NCI-H1417 treated with DMSO at 0.1 percent for 48 hours (cell line): ENCODE measurements at regions not wholly inside any gene's neighbourhood (a gene's known extent, or its start where the extent isn't known, plus 50 kb on each side); places are given as distances from the start of the nearest gene placed in this dataset.
"Not testable (repeated sequence)": the region's sequence is repeated elsewhere in the genome, so short reads cannot be mapped to it uniquely, and the experiment has no call there.

ENCODE experiments used
- DNase-seq: peaks from one replicate; lab custom pipeline; 2025; lab: John Stamatoyannopoulos, UW

DNA sequence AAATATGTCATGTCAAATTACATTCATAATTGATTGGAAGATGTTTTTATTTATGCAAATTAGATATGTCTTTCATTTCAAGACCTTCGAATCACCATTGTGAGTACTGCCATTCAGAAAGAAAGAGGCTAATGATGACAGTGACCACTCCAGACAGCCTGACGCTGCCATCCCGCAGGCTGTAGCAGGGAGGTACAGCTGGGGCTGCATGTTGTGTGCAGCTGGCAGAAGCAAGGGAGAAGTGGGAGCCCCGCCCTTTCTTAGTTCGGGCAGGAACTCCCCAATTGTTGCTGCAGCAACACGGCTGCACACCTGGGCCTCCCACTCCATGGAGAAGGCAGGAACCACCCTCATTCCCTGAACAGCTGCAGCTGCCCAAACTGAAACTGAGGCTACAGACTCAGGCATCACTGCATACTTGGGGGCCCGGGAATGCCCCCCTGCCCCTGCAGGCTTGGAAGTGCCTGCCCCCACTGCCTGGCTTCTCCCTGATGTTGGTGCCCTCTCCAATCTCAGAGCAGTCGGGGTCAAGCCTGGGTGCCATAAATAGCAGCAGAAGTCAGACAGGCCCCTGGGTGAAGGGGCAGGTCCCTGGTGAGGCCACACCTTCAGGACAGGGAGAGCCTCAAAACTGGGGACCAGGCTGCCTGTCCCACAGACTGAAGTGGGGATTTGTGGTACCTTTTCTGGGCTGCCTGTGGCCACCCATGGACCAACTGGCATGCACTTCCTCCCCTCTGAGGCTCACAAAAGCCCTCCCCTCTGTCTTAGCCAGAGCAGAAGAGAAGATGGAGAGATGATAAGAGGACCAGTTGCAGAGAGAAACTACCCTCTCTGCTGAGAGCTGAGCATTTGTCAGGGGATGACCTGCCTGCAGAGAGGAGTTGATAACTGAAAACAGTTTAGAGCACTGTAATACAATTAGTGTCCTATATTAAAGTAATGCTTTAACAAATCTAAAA lies 964.6 kb downstream of the SI start:
- DNase-seq, result no peak

DNA sequence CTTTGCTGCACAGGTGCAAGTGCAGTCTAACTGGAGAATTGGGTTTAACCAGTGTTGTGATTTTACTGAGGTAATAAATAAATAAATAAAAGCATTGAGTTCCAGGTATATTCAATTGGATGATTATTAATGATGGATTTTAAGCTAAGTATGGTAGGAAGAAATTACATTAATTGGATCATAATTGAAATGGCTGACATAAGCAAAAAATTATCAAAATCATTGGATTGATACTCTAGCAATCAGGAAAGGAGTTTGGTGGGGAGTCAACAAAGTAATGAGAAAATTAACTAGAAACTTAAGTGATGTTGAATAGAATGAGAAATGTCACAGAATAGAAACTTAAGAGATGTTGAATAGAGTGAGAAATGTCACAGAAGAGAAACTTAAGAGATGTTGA lies 981.9 kb downstream of the SI start:
- DNase-seq, result no peak

DNA sequence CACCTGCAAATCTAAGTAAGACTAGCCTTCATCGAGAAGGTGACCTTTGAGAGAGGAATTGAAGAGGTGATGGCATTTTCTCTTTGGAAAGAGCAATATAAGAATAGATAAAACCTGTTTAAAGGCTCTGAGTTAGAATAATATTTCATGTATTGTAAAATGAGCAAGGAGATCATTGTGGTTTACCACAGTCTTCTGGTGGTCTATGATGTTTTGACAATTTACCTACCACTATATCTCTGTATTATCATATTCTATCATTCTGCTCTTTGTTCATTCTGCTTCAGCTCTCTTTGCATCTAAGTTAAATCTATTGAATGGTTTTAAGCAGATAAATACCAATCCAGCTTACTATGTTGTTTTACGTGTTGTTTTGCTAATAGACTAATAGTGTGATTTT lies 982.3 kb downstream of the SI start:
- no peak for DNase-seq

DNA sequence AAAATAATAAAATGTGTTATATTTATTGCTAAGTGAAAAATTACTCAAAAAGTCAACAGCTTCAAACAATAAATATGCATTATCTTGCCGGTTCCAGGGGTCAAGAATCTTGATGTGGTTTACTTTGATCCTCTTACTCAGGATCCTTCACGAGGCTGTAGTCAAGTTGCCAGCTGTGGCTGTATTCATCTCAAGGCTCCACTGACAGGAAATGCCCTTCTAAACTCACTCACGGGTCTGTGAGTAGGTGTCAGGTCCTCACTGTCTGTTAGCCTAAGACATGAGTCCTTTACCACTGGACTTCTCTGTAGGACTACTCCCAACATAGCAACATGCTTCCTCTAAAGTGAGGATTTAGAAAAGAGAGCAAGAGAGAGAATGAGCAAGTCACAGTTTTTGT lies 983.0 kb downstream of the SI start:
- DNase-seq, result no peak

DNA sequence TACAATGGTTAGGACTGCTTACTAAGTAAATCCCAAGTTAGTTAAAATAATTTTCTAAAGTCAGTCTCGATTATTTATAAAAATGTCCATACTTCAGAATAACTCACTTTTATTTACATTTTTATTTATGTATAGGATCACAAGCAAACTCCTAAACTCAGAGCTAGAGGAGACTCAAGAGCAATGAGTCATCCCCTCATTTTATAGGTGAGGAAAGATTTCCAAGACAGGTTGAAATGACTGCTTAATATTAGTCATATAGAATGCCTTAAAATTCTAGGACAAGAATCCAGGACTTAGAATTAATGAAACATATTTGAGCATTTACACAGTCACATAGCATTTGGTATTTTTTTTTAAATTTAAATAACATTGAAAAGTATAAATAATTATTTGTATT lies 983.8 kb downstream of the SI start:
- DNase-seq, result no peak

DNA sequence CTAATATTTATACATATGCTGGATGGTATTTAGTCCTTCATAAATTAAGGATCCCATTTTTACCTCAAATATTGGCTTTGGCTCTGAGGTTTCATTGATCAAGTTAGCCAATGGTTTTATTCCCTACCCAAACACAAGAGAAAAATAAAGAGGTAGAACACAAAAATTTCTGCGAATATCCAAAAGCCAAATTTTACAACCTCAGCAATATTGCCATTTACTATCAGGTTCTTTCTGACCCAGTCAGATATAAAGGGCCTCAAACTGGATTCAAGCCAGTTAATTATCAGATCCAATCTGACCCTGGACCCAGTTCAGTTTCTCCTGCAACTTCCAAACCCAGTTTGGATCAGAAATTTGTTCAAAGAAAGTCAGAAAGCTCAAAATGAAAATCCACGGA lies 998.1 kb downstream of the SI start:
- DNase-seq, result no peak

DNA sequence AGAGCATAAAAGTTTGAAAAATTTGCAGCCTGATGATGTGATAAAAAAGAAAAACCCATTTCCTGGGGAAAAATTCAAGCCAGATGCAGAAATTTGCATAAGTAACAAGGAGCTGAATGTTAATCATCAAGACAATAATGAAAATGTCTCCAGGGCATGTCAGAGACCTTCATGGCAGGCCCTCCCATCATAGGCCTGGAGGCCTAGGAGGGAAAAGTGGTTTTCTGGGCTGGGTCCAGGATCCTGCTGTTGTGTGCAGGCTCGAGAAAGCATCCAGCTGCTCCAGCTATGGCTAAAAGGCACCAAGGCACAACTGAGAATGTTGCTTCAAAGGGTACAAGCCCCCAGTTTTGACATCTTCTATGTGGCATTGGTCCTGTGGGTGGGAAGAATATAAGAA lies 1014.0 kb downstream of the SI start:
- DNase-seq, result no peak

DNA sequence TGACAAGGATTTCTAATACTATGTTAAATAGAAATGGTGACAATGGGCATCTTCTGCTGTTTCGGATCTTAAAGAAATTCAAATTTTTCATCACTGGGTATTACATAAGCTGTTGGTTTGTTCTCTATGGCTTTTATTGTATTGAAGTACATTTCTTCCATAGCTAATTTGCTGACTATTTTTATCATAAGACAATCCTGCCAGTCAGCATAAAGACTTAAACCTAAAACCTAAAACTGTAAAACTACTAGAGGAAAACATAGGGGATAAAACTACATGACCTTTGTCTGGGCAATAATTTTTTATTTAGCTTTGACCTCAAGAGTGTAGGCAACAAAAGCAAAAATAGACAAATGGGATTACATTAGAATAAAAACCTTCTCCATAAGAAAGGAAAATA lies 1017.4 kb downstream of the SI start:
- DNase-seq, result no peak

DNA sequence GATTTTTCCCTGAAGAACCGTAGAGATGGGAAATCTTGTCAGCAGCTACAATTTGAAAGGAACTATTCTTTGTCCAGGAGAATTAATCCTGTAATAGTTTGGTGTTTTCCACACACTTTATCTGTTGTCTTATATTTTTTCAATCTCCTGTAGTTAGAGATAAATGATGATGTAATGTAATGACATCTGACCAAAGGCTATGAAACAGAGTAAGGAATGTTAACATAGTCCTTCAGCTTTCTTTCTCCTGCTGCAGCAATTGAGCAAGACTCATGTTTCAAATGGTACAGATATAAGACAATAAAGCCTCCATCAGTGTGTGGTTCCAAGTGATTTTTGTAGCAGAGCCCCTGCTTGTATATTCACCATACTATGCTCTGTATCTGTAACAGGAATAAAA lies 1028.4 kb downstream of the SI start:
- DNase-seq, result no peak

DNA sequence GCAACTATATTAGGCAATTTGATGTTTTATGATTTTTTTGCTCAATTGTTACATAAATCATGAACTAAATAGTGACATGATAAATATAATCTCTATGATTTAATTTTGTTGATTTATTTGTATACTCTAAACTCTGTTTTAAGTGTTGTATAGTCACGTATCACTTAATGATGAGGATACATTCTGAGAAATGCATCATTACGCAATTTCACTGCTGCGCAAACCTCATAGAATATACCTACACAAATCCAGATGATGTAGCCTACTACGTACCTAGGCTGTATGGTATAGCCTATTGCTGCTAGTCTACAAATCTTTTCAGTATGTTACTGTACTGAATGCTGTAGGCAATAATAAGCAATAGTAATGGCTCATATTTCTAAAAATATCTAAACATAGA lies 1029.8 kb downstream of the SI start:
- DNase-seq, result no peak

DNA sequence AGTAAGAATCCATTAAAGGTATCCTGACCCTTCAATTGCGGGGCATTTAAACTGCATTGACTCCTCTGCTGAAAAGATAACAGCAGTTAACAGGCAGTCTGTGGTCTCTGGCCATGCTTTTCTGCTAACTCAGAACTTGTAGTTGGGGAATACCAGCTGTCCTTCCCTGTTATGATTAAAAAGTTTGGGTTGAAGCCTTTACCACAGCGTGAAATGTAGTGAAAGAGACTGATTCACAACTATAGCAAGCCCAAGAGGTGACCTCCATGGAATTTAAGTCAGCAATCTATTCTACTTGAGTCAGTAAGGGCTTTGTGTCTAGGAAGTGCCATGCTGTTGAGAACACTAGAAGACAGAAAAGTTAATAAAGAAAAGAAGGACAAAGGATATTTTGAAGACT lies 1037.3 kb downstream of the SI start:
- no peak for DNase-seq

DNA sequence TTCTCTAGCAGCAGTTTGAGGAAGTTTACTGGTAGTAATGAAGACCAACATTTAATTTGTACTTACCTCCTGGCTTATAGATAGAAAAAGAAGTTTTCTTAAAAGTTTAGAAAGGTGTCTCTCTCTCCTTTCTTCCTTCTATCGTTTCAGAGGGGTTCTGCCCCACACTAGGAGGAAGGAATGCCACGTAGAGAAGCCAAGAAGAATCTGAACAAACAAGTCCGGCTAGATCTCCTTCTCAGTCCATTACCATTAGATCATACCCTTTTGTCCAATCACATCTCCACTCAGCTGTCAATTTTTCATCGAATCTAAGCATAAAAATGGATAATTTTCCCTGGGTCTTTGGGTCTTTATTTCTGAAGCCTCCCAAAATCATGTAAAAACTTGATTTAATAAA lies 1048.1 kb downstream of the SI start:
- no peak for DNase-seq

DNA sequence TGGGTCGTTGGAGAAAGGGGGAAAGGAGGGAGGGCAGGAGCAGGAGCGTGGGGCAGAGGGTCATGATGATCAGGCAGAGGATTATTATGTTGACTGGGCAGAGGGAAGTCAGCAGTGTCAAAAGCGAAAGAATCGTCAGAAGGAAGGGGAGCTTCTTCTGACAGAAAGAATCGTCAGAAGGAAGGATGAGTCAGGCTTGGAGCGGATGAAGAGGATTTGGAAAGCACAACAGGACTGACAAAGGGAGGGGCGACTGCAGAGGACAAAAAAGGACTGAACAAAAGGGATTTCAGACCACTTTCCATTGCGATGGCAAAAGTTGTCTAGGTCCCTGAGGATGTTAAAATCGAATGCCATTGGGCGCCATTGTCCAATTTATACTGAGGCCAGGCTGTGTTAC lies 1053.5 kb downstream of the SI start:
- DNase-seq, result no peak

DNA sequence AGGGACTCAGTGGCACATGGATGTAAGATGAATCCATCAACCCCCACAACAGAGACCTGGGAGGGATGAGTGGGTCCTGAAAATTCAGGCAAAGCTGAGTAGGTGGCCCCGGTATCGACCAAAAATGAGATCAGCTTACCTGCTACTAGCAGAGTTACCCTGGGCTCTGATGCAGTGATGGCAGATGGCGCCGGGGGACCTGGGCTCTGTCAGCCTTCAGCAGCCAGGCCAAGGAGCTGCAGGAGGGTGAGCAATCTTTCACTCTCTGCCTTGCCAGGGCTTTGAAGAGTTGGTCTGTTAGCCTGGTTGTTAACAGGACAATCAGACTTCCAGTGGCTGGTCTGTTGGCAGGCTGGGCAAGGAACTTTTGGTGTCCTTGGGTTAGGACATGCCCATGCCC lies 1054.8 kb downstream of the SI start:
- DNase-seq, result no peak

DNA sequence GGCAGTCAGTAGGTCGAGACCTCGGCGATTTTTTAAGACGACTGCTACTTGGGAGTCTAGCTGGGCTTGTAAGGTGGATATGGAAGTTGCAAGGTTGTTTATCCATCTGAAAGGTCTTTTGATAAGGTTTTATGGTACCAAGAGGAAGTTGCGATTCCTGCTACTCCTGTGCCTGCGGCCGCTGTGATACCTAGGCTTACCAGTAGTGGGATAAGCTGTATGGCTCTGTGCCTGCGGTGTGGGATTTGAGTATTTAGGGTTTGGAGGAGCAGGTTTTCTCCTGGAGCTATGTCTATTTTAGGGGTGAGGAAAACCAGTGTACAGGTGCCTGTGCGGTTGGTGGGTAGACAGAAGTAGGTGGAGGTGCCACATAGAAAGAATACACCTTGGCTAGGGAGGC lies 1059.8 kb downstream of the SI start:
- DNase-seq, result no peak

DNA sequence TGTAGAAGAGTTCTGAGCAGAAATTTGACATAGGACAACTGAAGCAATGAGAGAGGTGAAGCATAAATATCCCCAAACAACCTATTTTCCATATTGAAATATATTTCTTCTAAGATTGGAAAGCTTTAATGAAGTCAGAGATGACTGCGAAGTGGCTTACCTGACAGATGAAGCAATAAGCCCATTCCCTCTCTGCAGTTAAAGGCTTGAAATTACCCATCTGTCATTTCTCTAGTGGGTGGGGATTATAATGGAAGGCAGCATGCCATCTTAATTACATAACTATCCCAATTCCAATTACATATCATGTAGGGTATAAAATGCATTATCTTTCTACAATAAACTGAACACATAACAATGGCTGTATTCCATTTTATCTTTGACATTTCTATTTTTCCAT lies 1070.5 kb downstream of the SI start:
- no peak for DNase-seq

DNA sequence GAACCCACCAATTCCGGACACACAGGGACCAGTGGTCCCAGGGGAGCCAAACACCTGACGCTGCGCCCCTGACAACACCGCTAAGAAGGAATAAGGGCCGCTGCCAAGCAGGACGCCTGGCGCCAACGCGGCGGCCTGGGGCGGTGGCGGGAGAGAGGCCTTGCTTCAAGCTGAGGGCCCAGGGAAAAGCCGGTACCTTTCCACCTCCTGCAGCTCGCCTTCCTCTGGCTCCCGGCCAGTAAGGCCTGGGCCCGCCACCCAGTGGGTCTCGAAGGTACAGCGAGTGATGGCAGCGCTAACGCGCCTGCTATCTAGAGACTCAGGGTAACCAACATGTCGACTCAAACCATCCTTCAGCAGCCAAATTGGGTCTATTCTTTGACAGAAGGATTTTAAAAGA lies 1074.1 kb downstream of the SI start:
- no peak for DNase-seq

DNA sequence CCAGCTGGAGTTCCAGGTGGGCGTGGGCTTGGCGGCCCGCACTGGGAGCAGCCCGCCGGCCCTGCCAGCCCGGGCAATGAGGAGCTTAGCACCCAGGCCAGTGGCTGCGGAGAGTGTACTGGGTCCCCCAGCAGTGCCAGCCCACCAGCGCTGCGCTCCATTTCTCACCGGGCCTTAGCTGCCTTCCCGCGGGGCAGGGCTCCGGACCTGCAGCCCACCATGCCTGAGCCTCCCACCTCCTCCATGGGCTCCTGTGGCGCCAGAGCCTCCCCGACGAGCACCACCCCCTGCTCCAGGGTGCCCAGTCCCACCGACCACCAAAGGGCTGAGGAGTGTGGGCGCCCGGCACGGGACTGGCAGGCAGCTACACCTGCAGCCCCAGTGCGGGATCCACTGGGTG lies 1075.3 kb downstream of the SI start:
- DNase-seq, result not testable (repeated sequence)

DNA sequence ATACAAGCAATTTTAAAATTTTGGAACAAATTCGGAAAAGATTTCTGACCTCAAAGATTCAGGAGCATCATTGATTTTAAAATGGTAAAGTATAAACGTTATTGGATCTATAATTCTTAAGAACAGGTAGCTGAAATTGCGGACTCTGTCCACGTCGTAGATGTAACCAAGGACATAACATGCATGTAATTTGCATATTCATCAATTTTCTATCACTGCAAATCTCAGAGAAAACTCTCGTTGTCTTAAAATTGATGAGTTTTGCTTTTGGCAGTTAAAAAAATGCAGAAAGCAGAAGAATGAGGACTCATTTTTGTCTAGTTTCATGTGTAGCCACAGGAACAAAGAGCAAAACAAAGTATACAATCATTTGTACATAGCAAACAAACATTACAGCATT lies 1094.4 kb downstream of the SI start:
- DNase-seq, result no peak

DNA sequence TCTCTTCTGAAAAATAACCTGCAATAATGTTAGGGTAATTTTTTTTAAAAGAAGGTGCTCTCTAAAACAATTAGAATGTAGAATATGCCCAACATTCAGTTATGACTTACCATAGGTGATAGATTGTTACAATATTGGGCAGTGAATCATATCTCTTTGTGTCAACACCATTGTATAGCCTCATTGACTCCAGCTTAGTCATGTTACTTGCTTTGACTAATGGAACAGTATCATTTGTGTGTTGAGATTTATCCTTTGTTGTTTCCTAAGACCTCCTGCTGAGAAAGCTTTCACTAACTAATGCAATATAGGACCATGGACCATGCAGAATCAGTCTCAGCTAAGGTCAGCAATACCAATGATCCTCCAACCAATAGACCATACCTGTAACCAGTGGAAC lies 1106.4 kb downstream of the SI start:
- no peak for DNase-seq

DNA sequence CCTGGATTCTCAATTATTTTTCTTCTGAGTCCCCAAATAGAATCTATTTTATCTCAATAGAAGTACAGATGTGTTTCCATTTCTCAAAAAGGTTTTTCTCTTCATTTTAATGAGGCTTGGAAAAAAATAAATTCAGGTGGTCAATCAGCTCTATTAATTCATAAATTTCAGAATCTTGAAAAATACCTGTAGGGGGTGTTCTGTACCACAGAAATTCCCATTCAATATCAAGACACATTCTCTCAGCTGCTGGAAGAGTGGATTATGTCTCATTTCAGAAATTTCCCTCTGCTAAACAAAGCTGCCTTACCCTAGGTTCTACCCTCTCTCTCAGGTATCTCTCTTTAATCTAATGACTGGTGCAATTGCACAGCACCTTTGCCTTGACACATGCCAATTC lies 1121.2 kb downstream of the SI start:
- no peak for DNase-seq

DNA sequence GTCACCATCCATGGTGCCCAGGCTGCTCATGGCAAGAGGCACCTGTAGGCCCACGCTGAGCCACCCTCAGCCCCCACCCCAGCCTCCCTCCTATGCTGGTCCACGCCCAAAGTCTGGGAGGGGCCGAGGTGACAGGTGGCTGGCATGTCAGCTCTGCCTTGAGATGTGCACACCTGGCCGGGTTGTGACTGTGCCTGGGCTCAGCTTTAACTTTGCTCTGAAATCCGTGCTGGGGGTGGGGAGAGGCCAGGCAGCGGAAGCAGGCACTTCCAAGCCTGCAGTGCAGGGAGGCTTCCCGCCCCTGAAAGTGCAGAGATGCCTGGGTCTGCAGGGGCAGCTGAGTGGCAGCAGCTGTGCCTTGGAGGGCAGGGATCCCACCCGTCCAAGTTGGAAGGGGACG lies 1124.8 kb downstream of the SI start:
- no peak for DNase-seq

DNA sequence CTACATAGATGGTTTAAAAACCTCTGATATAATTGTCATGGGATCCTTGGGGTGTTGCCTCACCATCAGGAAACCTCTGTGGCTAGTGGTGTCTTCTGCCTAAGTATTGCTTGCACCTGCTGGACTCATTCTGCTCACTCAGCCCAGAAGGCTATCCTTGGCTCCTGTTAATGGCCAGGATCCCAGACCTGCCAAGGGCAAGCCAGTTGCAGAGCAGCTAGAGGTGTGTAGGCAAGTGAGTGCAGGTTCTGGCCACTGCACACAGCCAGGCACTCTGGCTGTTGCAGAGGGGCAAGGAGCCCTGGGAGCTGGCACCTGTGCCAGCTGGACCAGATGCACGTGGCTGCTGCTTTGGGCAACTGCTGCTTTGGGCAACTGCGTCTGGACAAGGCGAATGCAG lies 1125.8 kb downstream of the SI start:
- DNase-seq, result no peak

DNA sequence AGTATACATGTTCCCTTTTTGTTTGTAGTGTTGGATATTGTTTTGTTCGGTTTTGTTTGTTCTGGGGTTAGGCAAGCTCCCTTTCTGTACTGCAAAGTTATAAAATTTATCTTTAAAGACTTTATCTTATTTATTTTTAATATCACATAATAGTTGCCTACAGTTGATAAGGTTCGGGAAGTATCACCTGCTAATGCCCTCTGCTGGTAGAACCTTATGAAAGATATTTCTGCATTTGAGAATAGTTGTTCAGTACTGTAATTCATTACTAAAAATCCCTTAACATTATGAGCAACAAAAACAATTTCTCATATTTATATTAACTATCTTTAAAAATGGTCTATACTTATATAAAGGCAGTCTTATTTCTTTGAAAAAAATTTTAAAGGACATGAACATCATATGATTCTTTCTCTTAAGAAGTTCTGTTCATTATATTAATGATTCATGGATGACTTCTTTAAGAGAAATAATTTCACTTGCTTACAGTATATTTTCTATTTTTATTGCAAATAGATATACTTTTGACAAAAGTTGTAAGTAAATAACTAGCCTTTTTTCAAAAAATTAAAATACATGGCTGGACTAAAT lies 1126.8 kb downstream of the SI start:
- DNase-seq, result no peak
